Muscle of leg (tissue), 3 donors: ENCODE measurements at regions not wholly inside any gene's neighbourhood (a gene's known extent, or its start where the extent isn't known, plus 50 kb on each side); places are given as distances from the start of the nearest gene placed in this dataset.
"Not testable (repeated sequence)": the region's sequence is repeated elsewhere in the genome, so short reads cannot be mapped to it uniquely, and the experiment has no call there.

Source experiments
- DNase-seq: peaks from one replicate; pipeline ENCODE4 v3.0.0; 2013
- H3K27ac ChIP-seq: one replicate; pipeline ENCODE4 v1.5.1; 2013; ENCODE audit warnings: mild to moderate bottlenecking, low read length, control low read depth
- H3K27me3 ChIP-seq: one replicate; pipeline ENCODE4 v1.6.1; 2013; ENCODE audit warnings: low read length; ENCODE audit not compliant: control insufficient read depth, insufficient read depth
- H3K36me3 ChIP-seq: one replicate; pipeline ENCODE4 v1.6.1; 2013; ENCODE audit warnings: low read length; ENCODE audit not compliant: control insufficient read depth, insufficient read depth
- H3K4me1 ChIP-seq: one replicate; pipeline ENCODE4 v1.6.1; 2013; ENCODE audit warnings: low read length; ENCODE audit not compliant: control insufficient read depth, insufficient read depth
- H3K4me3 ChIP-seq: one replicate; pipeline ENCODE4 v1.5.1; 2013; ENCODE audit warnings: low read length, control low read depth
- H3K9me3 ChIP-seq: replicated peaks from 2 replicates; pipeline ENCODE4 v1.6.1; 2013; ENCODE audit warnings: low read depth, low read length; ENCODE audit not compliant: control insufficient read depth
- WGBS: methylation state at CpG from one replicate; pipeline ENCODE4 v1.1.5; 2013; ENCODE audit warnings: missing lambda C conversion rate; ENCODE audit not compliant: insufficient coverage; 5-methylcytosine and 5-hydroxymethylcytosine counted together

DNA sequence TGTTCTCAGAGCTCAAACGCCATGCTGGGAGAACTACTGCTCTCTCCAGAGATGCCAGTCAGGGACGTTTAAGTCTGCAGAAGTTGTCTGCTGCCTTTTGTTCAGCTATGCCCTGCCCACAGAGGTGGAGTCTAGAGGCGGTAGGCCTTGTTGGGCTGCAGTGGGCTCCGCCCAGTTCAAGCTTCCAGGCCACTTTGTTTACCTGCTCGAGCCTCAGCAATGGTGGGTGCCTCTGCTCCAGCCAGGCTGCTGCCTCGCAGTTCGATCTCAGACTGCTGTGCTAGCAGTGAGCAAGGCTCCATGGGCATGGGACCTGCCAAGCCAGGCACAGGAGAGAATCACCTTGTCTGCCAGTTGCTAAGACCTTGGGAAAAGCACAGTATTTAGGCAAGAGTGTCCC lies 869.3 kb downstream of the TMTC2 start:
- H3K4me1 ChIP-seq, H3K9me3 ChIP-seq, H3K4me3 ChIP-seq, H3K27me3 ChIP-seq, DNase-seq, H3K27ac ChIP-seq, H3K36me3 ChIP-seq: not testable (repeated sequence)
- 91% methylated on average over 6 of the region's 7 CpGs for WGBS

DNA sequence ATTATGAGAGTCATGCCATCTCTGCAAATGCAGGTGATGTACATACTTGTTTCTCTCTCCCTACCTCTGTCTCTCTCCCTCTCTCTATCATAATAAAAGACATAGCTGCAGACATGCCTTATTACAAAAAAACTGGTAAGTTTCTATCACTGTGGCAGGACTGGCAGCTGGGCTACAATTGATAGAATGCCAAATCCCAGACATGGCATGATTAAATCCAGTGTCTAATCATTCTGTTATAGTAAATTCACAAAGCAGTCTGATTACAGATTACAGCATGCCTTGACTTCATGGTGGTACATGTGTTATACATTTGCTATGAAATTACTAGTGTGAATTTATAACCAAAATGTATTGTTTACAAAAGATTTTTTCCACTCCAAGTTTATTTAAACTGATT lies 854.7 kb downstream of the TMTC2 start:
- no peak for DNase-seq
- no peaks in the 10 kb centered on the region for H3K9me3 ChIP-seq
- H3K4me3 ChIP-seq: no peak overlapping the region
- H3K4me1 ChIP-seq: peaks cover 4% of the 10 kb centered on the region
- no peak overlapping the region for H3K27ac ChIP-seq
- H3K27me3 ChIP-seq: no peaks in the 10 kb centered on the region
- no peaks in the 10 kb centered on the region for H3K36me3 ChIP-seq

DNA sequence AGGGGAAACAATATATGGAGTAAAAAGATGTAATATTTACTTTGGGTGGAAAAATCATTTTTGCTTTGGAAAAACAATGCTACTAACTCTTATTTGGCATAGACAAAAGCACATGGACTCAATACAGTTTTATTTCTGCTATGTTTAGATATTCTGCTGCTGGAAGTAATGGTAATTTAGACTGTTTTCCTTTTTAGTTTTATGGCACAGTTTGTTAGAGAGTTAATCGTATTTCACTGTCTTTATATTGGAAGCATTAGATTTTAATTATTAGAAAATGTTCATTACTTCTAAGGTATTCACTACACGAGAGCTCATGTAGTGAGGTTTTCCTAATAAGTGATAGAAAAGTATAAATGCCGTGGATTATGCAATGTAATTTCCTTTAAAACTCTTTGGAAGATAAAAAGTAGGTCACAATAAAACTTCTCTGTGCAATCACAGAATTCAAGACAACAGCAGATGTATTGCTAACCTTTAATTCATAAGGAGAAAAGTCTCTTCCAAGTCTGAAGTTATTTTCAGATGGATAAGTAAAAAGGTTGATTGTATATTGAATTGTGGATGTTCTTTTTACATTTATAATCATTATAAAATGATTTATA lies 851.8 kb downstream of the TMTC2 start:
- WGBS: no CpG with 5 or more reads among the region's 3 CpGs
- Histone ChIP-seq H3K9me3 (no peaks in the 10 kb centered on the region), H3K4me1 (peaks cover 4% of the 10 kb centered on the region), H3K36me3 (no peaks in the 10 kb centered on the region), H3K4me3 (no peak overlapping the region), H3K27ac (peak overlapping the region; percentile 60), H3K27me3 (no peaks in the 10 kb centered on the region)
- peak; percentile 82 for DNase-seq

DNA sequence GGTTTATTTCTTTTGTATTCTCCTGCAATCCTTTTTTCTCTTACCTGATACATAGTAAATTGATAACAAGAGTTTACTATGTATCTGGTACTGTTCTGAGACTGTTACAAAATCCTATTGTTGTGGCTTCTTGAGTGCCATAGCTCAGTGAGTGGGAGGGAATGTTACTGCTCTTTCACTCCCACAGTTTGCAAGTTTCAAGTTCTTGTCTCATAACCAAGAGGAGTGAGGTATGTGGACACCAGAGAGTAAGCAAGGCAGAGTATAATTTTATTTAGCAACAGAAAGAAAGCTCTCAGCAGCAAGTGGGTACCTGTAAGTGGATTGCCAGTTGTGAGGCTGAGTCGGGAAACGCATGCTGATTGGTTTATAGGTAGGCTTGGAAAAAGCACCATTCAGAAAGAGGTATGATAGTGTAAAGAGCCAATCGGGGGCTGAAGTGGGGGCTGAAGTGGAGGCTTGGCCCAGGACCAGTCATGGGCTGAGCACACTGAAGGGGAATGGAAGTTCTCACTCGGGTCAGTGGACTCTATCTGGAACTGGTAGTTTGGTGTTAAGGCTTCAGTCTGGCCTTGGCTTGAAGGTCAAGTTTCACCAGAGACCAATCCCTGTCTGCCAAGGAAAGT lies 850.8 kb downstream of the TMTC2 start:
- Histone ChIP-seq H3K9me3 (no peaks in the 10 kb centered on the region), H3K4me3 (no peak overlapping the region), H3K27ac (peak overlapping the region; percentile 60), H3K27me3 (no peaks in the 10 kb centered on the region), H3K36me3 (no peaks in the 10 kb centered on the region), H3K4me1 (peaks cover 4% of the 10 kb centered on the region)
- DNase-seq: no peak
- WGBS: 46% methylated on average over 3 of the region's 4 CpGs

DNA sequence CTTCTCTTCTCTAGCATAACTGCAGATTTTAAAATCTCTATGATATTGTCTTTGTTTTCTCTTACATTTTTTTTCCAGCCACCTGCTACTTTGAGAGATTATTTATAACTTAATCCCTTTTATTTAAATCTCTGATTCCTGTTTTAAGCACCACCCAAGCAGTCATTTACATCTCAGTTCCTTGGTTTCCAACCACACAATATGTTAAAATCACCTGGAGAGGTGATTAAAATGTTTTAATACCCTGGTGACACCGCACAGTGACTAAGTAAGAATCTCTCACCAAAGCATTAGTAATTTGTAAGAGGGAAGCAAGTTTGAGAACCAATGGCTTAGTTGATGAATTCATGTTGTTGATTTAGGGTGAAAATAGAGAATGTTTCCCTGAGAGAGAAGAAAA lies 849.8 kb downstream of the TMTC2 start:
- H3K9me3 ChIP-seq: no peaks in the 10 kb centered on the region
- H3K36me3 ChIP-seq: no peaks in the 10 kb centered on the region
- no peak overlapping the region for H3K4me3 ChIP-seq
- no peaks in the 10 kb centered on the region for H3K27me3 ChIP-seq
- H3K27ac ChIP-seq: no peak overlapping the region
- H3K4me1 ChIP-seq: peaks cover 4% of the 10 kb centered on the region
- WGBS: no CpG with 5 or more reads among the region's 1 CpG
- no peak for DNase-seq

DNA sequence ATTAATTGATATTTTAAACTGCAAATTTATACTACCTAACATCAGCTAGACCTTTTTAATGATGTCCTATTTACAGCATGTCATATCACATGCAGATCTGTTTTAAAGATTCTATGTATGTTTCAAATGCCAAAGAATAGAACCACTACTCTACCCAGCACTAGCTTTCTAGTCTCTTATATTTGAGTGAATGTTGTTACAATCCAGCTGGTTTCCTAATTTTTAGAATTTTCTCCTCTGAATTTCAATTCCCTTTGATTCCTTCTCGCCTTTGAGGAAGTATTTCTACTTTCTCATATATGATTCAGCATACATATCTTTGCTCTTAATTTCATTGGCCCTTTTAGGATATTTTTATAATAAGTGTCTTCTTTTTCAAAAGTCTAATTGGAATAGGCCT lies 841.9 kb downstream of the TMTC2 start:
- Histone ChIP-seq H3K27me3 (no peaks in the 10 kb centered on the region), H3K27ac (no peak overlapping the region), H3K4me3 (no peak overlapping the region), H3K9me3 (no peaks in the 10 kb centered on the region), H3K36me3 (no peaks in the 10 kb centered on the region), H3K4me1 (no peaks in the 10 kb centered on the region)
- no CpG with 5 or more reads among the region's 1 CpG for WGBS
- no peak for DNase-seq

DNA sequence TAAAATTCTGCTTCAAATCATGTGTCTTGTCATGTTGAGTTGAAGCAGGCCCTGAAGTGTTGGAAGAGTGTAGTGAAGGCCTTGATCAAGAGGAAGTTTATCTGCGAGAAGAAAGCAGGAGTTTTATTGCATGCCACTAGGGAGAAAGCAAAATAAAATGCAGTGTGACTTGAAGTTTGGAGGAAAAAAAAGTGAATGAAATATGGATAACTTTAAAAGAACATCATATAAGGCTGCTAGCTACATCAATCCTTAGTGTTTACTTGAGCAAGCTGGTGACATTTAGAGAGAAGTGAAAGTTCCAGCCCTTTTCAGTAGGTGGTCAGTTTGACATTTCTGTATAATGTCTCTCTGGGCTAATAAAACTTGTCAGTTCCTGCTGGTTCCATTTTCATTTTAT lies 841.1 kb downstream of the TMTC2 start:
- DNase-seq: no peak
- no peaks in the 10 kb centered on the region for H3K9me3 ChIP-seq
- H3K4me1 ChIP-seq: no peaks in the 10 kb centered on the region
- no peaks in the 10 kb centered on the region for H3K36me3 ChIP-seq
- WGBS: 60% methylated on average over 1 of the region's 1 CpG
- no peak overlapping the region for H3K27ac ChIP-seq
- no peak overlapping the region for H3K4me3 ChIP-seq
- no peaks in the 10 kb centered on the region for H3K27me3 ChIP-seq

DNA sequence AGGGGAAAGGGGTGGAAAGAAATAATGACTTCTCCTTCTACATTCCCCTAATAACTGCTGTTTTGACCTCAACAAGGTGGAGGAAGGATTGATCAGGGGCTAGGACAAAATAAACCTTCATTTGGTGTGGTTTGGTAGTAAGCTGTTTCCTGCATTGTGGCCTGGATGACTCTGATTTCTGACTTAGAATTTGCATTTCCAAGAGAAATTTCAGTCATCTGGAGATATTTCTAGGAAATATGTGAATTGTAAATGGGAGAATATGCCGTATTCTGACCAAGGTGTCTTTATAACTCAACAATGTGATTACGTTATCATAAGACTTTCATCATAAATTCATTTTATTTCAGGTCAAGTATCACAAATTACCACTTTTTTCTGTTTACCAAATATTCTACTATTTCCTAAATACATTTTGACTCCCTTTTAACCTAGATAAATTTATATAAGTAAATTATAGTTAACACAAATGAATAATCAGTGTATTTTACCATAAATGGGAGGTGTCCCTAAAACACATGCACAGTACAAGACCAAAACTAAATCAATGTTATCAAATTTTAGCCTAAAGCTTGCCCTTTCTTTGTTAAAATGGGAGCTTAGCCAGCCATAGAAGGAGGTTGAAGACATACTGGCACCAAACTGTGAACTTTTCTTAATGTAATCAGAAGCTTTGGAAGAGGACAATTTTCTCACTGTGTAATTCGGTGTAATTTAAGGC lies 828.8 kb downstream of the TMTC2 start:
- H3K4me1 ChIP-seq: no peaks in the 10 kb centered on the region
- H3K9me3 ChIP-seq: no peaks in the 10 kb centered on the region
- H3K36me3 ChIP-seq: no peaks in the 10 kb centered on the region
- H3K27me3 ChIP-seq: no peaks in the 10 kb centered on the region
- no CpG with 5 or more reads among the region's 3 CpGs for WGBS
- H3K4me3 ChIP-seq: no peak overlapping the region
- H3K27ac ChIP-seq: no peak overlapping the region
- DNase-seq: no peak

DNA sequence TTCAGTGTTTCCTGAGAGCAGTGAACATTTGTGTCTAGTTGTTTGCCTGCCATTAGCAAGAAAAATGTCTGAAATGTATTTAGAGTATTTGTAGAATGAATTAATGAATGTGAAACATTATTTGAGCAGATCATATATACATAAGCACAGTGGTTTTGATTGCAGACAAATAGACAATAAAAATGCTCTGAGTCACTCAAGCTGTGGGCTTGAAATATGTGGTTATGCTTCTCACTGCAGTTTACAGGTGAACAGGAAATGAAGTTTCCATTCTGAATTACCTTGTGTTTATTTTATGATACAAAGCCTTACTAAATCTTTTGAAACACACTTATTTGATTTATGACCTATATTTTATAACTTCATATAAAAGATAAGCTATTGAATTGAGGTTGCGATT lies 827.7 kb downstream of the TMTC2 start:
- Histone ChIP-seq H3K27me3 (no peaks in the 10 kb centered on the region), H3K27ac (no peak overlapping the region), H3K4me1 (no peaks in the 10 kb centered on the region), H3K4me3 (no peak overlapping the region), H3K36me3 (no peaks in the 10 kb centered on the region), H3K9me3 (no peaks in the 10 kb centered on the region)
- no CpG with 5 or more reads among the region's 1 CpG for WGBS
- no peak for DNase-seq

DNA sequence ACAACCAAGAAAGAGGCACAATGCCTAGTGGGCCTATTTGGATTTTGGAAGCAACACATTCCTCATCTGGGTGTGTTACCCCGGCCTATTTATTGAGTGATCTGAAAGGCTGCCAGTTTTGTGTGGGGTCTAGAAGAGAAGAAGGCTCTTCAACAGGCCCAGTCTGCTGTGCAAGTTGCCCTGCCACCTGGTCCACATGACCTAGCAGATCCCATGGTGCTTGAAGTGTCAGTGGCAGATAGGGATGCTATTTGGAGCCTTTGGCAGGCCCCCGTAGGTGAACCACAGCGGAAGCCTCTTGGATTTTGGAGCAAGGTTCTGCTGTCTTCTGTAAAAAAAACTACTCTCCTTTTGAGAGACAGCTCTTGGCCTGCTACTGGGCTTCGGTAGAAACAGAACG lies 820.1 kb downstream of the TMTC2 start:
- H3K4me1 ChIP-seq: no peaks in the 10 kb centered on the region
- no peak overlapping the region for H3K27ac ChIP-seq
- no peak for DNase-seq
- no peak overlapping the region for H3K4me3 ChIP-seq
- no peaks in the 10 kb centered on the region for H3K36me3 ChIP-seq
- no peaks in the 10 kb centered on the region for H3K9me3 ChIP-seq
- WGBS: 100% methylated on average over 3 of the region's 5 CpGs
- H3K27me3 ChIP-seq: no peaks in the 10 kb centered on the region
